ENCODE measurements at regions not wholly inside any gene's neighbourhood (a gene's known extent, or its start where the extent isn't known, plus 50 kb on each side); places are given as distances from the start of the nearest gene placed in this dataset.
"Not testable (repeated sequence)": the region's sequence is repeated elsewhere in the genome, so short reads cannot be mapped to it uniquely, and the experiment has no call there.

DNA sequence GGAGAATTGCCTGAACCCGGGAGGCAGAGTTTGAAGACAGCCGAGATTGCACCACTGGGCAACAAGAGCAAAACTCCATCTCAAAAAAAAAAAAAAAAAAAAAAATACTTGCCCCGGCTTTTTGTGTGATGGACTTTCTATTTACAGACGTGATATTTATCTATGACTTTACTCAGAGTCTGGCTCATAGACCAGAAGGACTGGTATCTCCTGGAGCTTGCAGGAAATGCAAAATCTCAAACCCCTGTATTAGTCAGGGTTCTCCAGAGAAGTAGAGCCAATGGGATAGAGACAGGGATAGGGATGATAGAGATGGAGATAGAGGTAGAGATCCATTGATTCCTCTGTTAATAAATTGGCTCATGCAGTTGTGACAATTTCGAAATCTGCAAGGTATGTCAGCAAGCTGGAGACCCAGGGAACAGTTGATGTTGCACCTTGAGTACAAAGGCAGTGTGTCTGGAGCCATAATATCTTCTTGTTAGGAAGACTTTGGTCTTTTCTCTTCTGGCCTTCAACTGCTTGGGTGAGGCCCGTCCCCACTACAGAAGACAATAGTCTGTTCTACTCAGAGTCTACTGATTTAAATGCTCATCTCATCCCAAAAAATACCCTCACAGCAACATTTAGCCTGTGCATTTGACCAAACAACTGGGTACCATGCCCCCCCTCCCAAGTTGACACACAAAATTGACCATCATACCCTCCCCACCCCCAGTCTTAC is 195.4 kb upstream of the MSX2 start:
- DNase-seq: no peak

GRCh38 chr5:174529925-174530681 is 194.3 kb upstream of the MSX2 start:
- DNase-seq: no peak

GRCh38 chr5:174531782-174532191 is 192.6 kb upstream of the MSX2 start:
- DNase-seq: no peak

GRCh38 chr5:174532455-174533453 is 191.6 kb upstream of the MSX2 start:
- peak in 1 of 2 donors; percentile 61 for DNase-seq

DNA sequence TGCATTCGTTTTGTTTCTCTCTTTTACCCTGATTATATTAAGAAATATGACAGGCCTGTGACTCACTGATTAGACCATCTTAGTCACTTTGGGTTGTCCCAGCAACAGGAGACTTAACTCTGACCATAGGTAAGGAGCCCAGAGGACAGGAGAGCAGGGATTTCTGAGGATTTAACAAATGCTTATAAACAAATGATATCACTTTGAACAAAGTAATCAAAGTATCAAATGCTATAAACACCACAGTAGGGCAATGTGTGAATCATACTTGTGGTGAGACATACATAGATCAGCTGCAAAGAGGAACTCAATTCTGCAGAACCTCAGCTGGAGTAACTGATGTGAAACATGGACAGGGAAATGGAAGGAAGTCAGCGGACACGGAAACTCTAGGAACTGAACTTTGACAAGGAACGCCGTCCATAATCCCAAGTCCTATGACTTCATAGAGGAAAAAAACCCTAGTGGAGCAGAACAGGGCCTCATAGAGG is 190.6 kb upstream of the MSX2 start:
- no peak for DNase-seq

- DNase-seq: no peak
Measured at GRCh38 chr5:174535669-174536068, 188.7 kb upstream of the MSX2 start.

- not testable (repeated sequence) for DNase-seq
Measured at GRCh38 chr5:174539823-174540222, 184.6 kb upstream of the MSX2 start.

DNA sequence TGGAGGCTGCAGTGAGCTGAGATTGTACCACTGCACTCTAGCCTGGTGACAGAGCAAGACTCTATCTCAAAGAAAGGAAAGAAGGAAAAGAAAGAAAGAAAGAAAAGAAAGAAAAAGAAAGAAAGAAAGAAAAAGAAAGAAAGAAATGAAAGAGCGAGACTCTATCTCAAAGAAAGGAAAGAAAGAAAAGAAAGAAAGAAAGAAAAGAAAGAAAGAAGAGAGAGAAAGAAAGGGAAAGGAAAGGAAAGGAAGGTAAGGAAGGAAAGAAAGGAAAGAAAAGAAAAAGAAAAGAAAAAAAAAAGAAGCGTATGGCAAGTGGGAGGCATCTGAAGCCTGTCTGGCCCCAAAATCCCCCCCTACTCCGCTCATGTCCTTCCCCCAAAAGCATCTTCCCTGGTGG is 182.3 kb upstream of the MSX2 start:
- DNase-seq: no peak

DNA sequence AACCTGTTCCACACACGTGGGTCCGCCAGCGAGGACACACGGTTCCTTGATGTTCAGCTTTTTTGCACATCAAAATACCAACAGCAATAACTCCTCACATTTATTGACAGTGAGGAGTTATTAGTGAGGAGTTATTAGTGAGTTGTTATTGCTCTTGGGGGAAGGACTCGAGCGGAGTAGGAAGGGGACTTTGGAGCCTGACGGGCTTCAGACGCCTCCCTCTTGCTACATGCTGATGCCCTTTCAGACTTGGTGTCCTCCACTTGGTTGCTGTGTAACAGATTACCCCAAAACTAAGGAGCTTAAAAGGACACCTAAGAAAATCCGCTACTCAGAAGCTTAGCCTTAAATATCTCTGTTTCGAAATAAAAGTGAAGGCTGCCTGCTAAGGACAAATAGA is 181.9 kb upstream of the MSX2 start:
- DNase-seq: no peak

DNA sequence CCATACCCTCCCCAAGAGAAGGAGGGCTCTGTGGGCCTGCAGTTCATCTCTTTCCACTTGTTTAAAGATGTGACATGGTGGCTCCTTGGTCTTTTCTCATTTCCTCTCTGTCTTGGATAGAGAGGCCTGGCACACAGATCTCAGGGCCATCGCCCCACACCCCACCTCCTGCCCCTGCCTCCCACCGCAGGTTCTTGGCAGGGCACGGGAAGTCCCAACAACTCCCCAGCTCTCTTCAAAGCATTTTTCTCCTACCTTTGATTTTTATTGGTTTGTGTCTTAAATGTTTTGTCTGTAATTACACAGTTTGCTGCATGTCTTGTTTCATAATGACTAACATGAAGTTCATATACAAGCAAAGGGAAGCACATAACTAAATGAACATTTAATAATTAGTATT is 178.5 kb upstream of the MSX2 start:
- no peak for DNase-seq

DNA sequence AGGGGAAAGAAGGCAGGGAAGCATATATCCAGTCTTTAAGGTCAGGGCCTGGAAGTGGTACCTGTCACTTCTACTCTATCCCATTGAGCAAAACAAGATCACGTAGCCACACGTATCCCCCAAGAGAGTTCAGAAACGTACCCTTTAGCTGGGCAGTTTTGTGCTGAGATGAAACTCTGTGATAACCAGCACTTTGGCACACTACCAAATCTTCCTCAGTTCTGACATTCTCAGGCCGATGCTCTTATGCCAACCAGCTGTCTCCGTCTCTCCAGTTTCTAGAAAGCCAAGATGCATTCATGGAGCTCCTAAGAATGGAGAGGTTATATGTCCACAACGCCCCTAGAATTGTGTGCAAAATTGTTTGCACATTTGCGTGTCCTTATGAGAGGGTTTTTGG is 176.6 kb upstream of the MSX2 start:
- DNase-seq: no peak

DNA sequence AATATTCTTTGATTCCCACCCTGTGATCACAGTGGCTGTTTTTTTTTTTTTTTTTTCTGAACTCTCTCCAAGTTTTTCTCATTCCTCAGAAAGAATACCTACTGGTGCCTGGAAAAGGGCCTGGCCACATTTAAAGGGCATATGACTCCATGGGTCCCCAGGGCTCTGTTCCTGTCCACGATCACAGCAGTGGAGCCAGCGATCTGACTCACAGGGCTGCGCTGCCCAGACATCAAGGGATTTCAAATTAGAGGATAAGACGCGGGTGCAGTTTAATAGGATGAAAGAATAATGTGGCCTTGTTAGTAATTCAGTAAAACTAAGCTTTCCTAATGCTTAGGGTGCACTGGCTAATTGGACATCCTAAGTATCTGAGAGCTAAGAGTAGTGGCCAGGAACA is 175.1 kb upstream of the MSX2 start:
- no peak for DNase-seq

DNA sequence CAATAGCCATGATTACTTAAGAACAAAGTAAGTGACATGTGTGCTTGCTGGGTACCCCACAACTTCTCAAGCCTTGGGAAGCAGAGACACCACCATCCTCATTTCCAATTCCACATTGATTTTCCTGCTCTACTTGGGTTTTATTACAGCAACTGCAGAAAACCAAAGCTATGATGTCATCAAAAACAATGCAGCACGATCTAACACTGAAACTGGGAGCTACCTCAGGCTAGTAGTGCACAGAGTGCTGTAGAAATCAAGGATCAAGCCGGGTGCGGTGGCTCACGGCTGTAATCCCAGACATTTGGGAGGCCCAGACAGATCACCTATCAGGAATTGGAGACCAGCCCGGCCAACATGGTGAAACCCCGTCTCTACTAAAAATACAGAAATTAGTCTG is 174.4 kb upstream of the MSX2 start:
- DNase-seq: no peak

DNA sequence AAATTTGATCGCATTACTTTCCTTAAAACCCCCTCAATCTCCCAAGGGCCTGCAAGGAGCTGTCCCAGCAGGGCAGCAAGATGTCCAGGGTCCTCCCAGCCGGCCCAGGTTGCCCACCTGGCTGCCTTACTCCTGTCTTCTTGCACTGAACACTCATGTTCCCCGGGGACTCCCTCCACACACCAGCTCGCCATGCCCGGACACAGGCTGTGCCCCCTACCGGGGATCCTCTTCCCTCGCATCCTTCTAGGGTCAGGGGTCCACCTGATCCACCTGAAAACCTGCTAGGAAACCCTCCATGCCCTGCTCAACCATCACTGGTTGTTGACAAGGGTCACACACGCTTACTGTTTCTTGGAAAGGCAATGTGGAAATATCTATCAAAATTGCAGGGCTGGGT is 172.0 kb upstream of the MSX2 start:
- DNase-seq: no peak

- DNase-seq: no peak
Measured at GRCh38 chr5:174553556-174553955, 170.8 kb upstream of the MSX2 start.

DNA sequence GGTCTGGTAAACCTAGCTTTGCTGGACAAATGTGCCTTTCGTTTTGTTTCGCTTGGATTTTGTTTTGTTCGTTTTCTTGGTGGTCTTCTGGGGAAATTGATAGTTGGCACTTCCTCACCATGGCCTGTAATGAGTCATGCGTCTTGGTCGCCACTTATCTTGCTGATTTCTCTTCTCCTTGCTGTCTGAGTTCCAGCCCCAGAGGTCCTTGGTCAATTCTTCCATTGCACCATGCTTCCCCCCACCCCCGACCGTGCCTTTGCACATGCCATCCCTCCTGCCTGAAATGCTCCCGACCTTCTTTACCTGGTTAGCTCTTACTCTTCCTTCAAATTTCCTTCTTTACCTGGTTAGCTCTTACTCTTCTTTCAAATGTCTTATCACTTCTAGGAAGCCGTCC is 168.7 kb upstream of the MSX2 start:
- DNase-seq: no peak

- no peak for DNase-seq
Measured at GRCh38 chr5:174556756-174557155, 167.6 kb upstream of the MSX2 start.

GRCh38 chr5:174558190-174558589 is 166.2 kb upstream of the MSX2 start:
- no peak for DNase-seq

- DNase-seq: no peak
Measured at GRCh38 chr5:174559141-174559540, 165.2 kb upstream of the MSX2 start.

- no peak for DNase-seq
Measured at GRCh38 chr5:174559566-174560090, 164.8 kb upstream of the MSX2 start.

DNA sequence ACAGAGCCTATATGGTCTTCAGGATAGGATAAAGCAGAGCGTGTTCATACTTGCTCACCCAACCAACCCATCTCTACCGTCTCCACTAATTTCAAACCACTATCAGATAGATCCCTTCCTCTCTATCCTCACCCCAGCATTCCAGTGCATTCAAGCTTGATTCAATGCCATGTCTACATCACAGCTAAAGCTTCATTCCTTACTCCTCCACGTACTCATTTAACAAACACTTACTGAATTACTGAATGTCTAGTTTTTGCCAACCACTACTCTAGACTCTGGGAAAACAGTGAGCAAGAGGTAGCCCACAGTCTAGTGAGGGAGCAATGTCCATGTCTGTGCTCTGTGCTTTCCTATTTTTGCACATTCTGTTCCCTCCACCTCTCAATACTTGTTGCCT is 163.5 kb upstream of the MSX2 start:
- DNase-seq: no peak

- DNase-seq: not testable (repeated sequence)
Measured at GRCh38 chr5:174563040-174563439, 161.3 kb upstream of the MSX2 start.

- DNase-seq: no peak
Measured at GRCh38 chr5:174563899-174564298, 160.5 kb upstream of the MSX2 start.
